Muscle layer of duodenum (tissue), 2 donors: ENCODE measurements at regions not wholly inside any gene's neighbourhood (a gene's known extent, or its start where the extent isn't known, plus 50 kb on each side); places are given as distances from the start of the nearest gene placed in this dataset.
"Not testable (repeated sequence)": the region's sequence is repeated elsewhere in the genome, so short reads cannot be mapped to it uniquely, and the experiment has no call there.

Source experiments
- H3K27ac ChIP-seq: one replicate; pipeline ENCODE4 v1.7.0; 2013; ENCODE audit warnings: mild to moderate bottlenecking, low read length
- H3K27me3 ChIP-seq: one replicate; pipeline ENCODE4 v1.7.0; 2013; ENCODE audit warnings: low read depth, mild to moderate bottlenecking, control low read depth, low read length
- H3K36me3 ChIP-seq, 2 donors: one replicate each; pipeline ENCODE4 v1.7.0; 2013; ENCODE audit warnings: low read length in 2 of 2, control low read depth in 1 of 2, mild to moderate bottlenecking in 1 of 2; ENCODE audit not compliant: insufficient read depth in 2 of 2, control insufficient read depth in 1 of 2
- H3K4me1 ChIP-seq, 2 donors: one replicate each; pipeline ENCODE4 v1.7.0; 2013; ENCODE audit warnings: low read length in 2 of 2, mild to moderate bottlenecking in 2 of 2, control low read depth in 1 of 2, moderate library complexity in 1 of 2; ENCODE audit not compliant: insufficient read depth in 2 of 2, control insufficient read depth in 1 of 2
- H3K4me3 ChIP-seq, 2 donors: one replicate each; pipeline ENCODE4 v1.7.0; 2013; ENCODE audit warnings: low read length in 2 of 2, low read depth in 1 of 2, mild to moderate bottlenecking in 1 of 2
- H3K9me3 ChIP-seq, 2 donors: one replicate each; pipeline ENCODE4 v1.7.0; 2013; ENCODE audit warnings: low read length in 2 of 2, control low read depth in 1 of 2, mild to moderate bottlenecking in 1 of 2; ENCODE audit not compliant: control insufficient read depth in 1 of 2
- donor health status: healthy.

GRCh38 chr12:12007713-12008231 is 63.0 kb upstream of the BCL2L14 start:
- no peak overlapping the region for H3K4me3 ChIP-seq
- no peaks in the 10 kb centered on the region for H3K27me3 ChIP-seq
- no peaks in the 10 kb centered on the region for H3K9me3 ChIP-seq
- H3K36me3 ChIP-seq, result no peaks in the 10 kb centered on the region
- no peak overlapping the region for H3K27ac ChIP-seq
- H3K4me1 ChIP-seq, result peaks cover 4 to 6% of the 10 kb centered on the region in 2 donors

- peaks cover 4 to 6% of the 10 kb centered on the region in 2 donors for H3K4me1 ChIP-seq
- H3K27ac ChIP-seq, result no peak overlapping the region
Observed at GRCh38 chr12:12008232-12008850, 62.4 kb upstream of the BCL2L14 start.

GRCh38 chr12:12008931-12009611 is 61.7 kb upstream of the BCL2L14 start:
- Histone ChIP-seq H3K36me3 (no peaks in the 10 kb centered on the region), H3K4me1 (peaks cover 4 to 6% of the 10 kb centered on the region in 2 donors), H3K9me3 (no peaks in the 10 kb centered on the region), H3K27me3 (no peaks in the 10 kb centered on the region), H3K27ac (no peak overlapping the region), H3K4me3 (no peak overlapping the region)

More at GRCh38 chr12:12008232-12008850, 62.4 kb upstream of the BCL2L14 start:
- H3K4me3 ChIP-seq, result no peak overlapping the region
- H3K36me3 ChIP-seq, result no peaks in the 10 kb centered on the region
- no peaks in the 10 kb centered on the region for H3K27me3 ChIP-seq
- no peaks in the 10 kb centered on the region for H3K9me3 ChIP-seq

GRCh38 chr12:12009749-12010276 is 60.9 kb upstream of the BCL2L14 start:
- Histone ChIP-seq H3K4me3 (peak overlapping the region; percentile 39 to 40), H3K27ac (peak overlapping the region; percentile 54)
- H3K36me3 ChIP-seq, H3K9me3 ChIP-seq, H3K4me1 ChIP-seq, H3K27me3 ChIP-seq: not testable (repeated sequence)

- Histone ChIP-seq H3K27me3 (no peaks in the 10 kb centered on the region), H3K4me3 (peak overlapping the region; percentile 39 to 40), H3K4me1 (peaks cover 4 to 6% of the 10 kb centered on the region in 2 donors), H3K9me3 (no peaks in the 10 kb centered on the region), H3K27ac (peak overlapping the region; percentile 54), H3K36me3 (no peaks in the 10 kb centered on the region)
Observed at GRCh38 chr12:12010277-12011039, 60.3 kb upstream of the BCL2L14 start.

GRCh38 chr12:12011880-12012260 is 58.9 kb upstream of the BCL2L14 start:
- Histone ChIP-seq H3K4me1 (peaks cover 4 to 6% of the 10 kb centered on the region in 2 donors), H3K9me3 (no peaks in the 10 kb centered on the region), H3K4me3 (no peak overlapping the region), H3K27ac (no peak overlapping the region), H3K36me3 (no peaks in the 10 kb centered on the region), H3K27me3 (no peaks in the 10 kb centered on the region)

- Histone ChIP-seq H3K27ac (no peak overlapping the region), H3K9me3 (no peaks in the 10 kb centered on the region), H3K4me1 (peaks cover 4 to 6% of the 10 kb centered on the region in 2 donors), H3K27me3 (no peaks in the 10 kb centered on the region), H3K36me3 (no peaks in the 10 kb centered on the region), H3K4me3 (no peak overlapping the region)
Observed at GRCh38 chr12:12015073-12015685, 55.6 kb upstream of the BCL2L14 start.

- H3K27ac ChIP-seq, result no peak overlapping the region
- no peaks in the 10 kb centered on the region for H3K27me3 ChIP-seq
Observed at GRCh38 chr12:12016284-12017100, 54.2 kb upstream of the BCL2L14 start.

GRCh38 chr12:12017135-12017581 is 53.6 kb upstream of the BCL2L14 start:
- Histone ChIP-seq H3K36me3 (no peaks in the 10 kb centered on the region), H3K27me3 (no peaks in the 10 kb centered on the region), H3K4me3 (no peak overlapping the region), H3K9me3 (no peaks in the 10 kb centered on the region), H3K27ac (no peak overlapping the region), H3K4me1 (no peaks in the 10 kb centered on the region)

More at GRCh38 chr12:12016284-12017100, 54.2 kb upstream of the BCL2L14 start:
- H3K36me3 ChIP-seq, result no peaks in the 10 kb centered on the region
- no peaks in the 10 kb centered on the region for H3K4me1 ChIP-seq
- no peaks in the 10 kb centered on the region for H3K9me3 ChIP-seq
- no peak overlapping the region for H3K4me3 ChIP-seq

- no peaks in the 10 kb centered on the region for H3K27me3 ChIP-seq
- H3K4me1 ChIP-seq, result no peaks in the 10 kb centered on the region
- no peak overlapping the region for H3K4me3 ChIP-seq
- H3K9me3 ChIP-seq, result no peaks in the 10 kb centered on the region
- H3K36me3 ChIP-seq, result no peaks in the 10 kb centered on the region
- no peak overlapping the region for H3K27ac ChIP-seq
Observed at GRCh38 chr12:12017798-12018197, 52.9 kb upstream of the BCL2L14 start.
